Keratinocyte (primary cell): ENCODE measurements at regions not wholly inside any gene's neighbourhood (a gene's known extent, or its start where the extent isn't known, plus 50 kb on each side); places are given as distances from the start of the nearest gene placed in this dataset.

Experiments used
- CTCF ChIP-seq, 3 experiments: IDR thresholded peaks in 1 of 3; conservative IDR thresholded peaks in 1 of 3; optimal IDR thresholded peaks in 1 of 3; 2 replicates in 2 of 3; 3 replicates in 1 of 3; pipeline versions ENCODE3 to v1.5.1; 2011; ENCODE audit warnings: low read length in 3 of 3, mild to moderate bottlenecking in 3 of 3, moderate library complexity in 2 of 3, control low read depth in 1 of 3, inconsistent platforms in 1 of 3; ENCODE audit not compliant: insufficient read depth in 2 of 3; ENCODE audit errors: extremely low read depth in 1 of 3
- EZH2 ChIP-seq: IDR thresholded peaks from one replicate; pipeline ENCODE4 v1.6.1; 2012; ENCODE audit warnings: inconsistent platforms, mild to moderate bottlenecking, low read length, moderate library complexity

GRCh38 chr3:188964957-188965356 lies 206.8 kb upstream of the TPRG1 start:
- no peak for TF ChIP-seq CTCF (optimal IDR thresholded peaks at IDR 0.05 in 1 of 3, IDR thresholded peaks at IDR 0.05 in 1 of 3, conservative IDR thresholded peaks at IDR 0.05 in 1 of 3; ENCODE audit: extremely low read depth in 1 of 3, insufficient read depth in 2 of 3, low read length in 3 of 3)
- no peak for TF ChIP-seq EZH2
